IMR-90 (cell line): ENCODE measurements at regions not wholly inside any gene's neighbourhood (a gene's known extent, or its start where the extent isn't known, plus 50 kb on each side); places are given as distances from the start of the nearest gene placed in this dataset.

Source experiments
- ATAC-seq: fragments of 200-7000 bp; cut with Tn5 transposase; 2 replicates; pipeline ENCODE4 v1.9.1; 2020; ENCODE audit warnings: low read depth, mild to moderate bottlenecking, moderate library complexity
- BruUV-seq: library from RNA; stranded (reverse); fragments of 400-500 nt; replicated peaks from 2 replicates; lab custom pipeline; 2021; lab: Mats Ljungman, UMichigan
- CTCF ChIA-PET: fragments of 300-600 bp; formaldehyde crosslinking; extraction: SDS; loops from one replicate; lab custom pipeline; 2021; ENCODE audit warnings: antibody characterized with exemption; lab: Yijun Ruan, JAX
- POLR2A ChIA-PET: fragments of 300-600 bp; sonication (Branson Sonifier 250); formaldehyde crosslinking; loops from one replicate; lab custom pipeline; 2022; ENCODE audit warnings: antibody characterized with exemption; ENCODE audit not compliant: unreplicated experiment; lab: Charles Lee
- DNase-seq: peaks from one replicate; pipeline ENCODE4 v3.0.0; 2013
- H2AFZ ChIP-seq: replicated peaks from 2 replicates; pipeline ENCODE3; 2013; ENCODE audit warnings: low read length, mild to moderate bottlenecking; ENCODE audit not compliant: poor library complexity
- H2AK5ac ChIP-seq: 2 replicates; pipeline ENCODE4 v1.6.1; 2013; ENCODE audit warnings: low read depth, low read length, inconsistent platforms
- H2AK9ac ChIP-seq: replicated peaks from 2 replicates; pipeline ENCODE3; 2013; ENCODE audit warnings: mild to moderate bottlenecking, low read depth, low read length, moderate library complexity; ENCODE audit not compliant: poor library complexity
- H2BK120ac ChIP-seq: 2 replicates; pipeline ENCODE4 v1.6.1; 2013; ENCODE audit warnings: low read depth, low read length, inconsistent platforms
- H2BK15ac ChIP-seq: 3 replicates; pipeline ENCODE4 v1.6.1; 2013; ENCODE audit warnings: low read depth, low read length, inconsistent platforms
- H2BK20ac ChIP-seq: 2 replicates; pipeline ENCODE4 v1.6.1; 2013; ENCODE audit warnings: low read depth, mild to moderate bottlenecking, inconsistent platforms, low read length, moderate library complexity
- H2BK5ac ChIP-seq: 2 replicates; pipeline ENCODE4 v1.6.1; 2013; ENCODE audit warnings: mild to moderate bottlenecking, low read depth, low read length, inconsistent platforms; ENCODE audit not compliant: poor library complexity, severe bottlenecking
- H3K14ac ChIP-seq: replicated peaks from 2 replicates; pipeline ENCODE4 v1.6.1; 2013; ENCODE audit warnings: low read depth, low read length, inconsistent platforms
- H3K18ac ChIP-seq: 2 replicates; pipeline ENCODE4 v1.6.1; 2013; ENCODE audit warnings: low read depth, low read length, control low read depth
- H3K23ac ChIP-seq: 2 replicates; pipeline ENCODE4 v1.6.1; 2013; ENCODE audit warnings: low read depth, low read length, inconsistent platforms
- H3K27ac ChIP-seq: 2 replicates; pipeline ENCODE4 v1.5.1; 2013; ENCODE audit warnings: mild to moderate bottlenecking, control low read depth, low read length; ENCODE audit not compliant: insufficient read depth
- H3K27me3 ChIP-seq: 2 replicates; pipeline ENCODE4 v1.6.1; 2013; ENCODE audit warnings: low read length; ENCODE audit not compliant: control insufficient read depth, insufficient read depth
- H3K36me3 ChIP-seq: 2 replicates; pipeline ENCODE4 v1.6.1; 2013; ENCODE audit warnings: low read length, mixed read lengths; ENCODE audit not compliant: control insufficient read depth, insufficient read depth
- H3K4ac ChIP-seq: 2 replicates; pipeline ENCODE4 v1.6.1; 2013; ENCODE audit warnings: low read depth, low read length, inconsistent platforms
- H3K4me1 ChIP-seq: 2 replicates; pipeline ENCODE4 v1.6.1; 2013; ENCODE audit warnings: low read length, mixed read lengths; ENCODE audit not compliant: control insufficient read depth, insufficient read depth
- H3K4me2 ChIP-seq: 2 replicates; pipeline ENCODE4 v1.6.1; 2013; ENCODE audit warnings: low read depth, mild to moderate bottlenecking, control low read depth, low read length, moderate library complexity
- H3K4me3 ChIP-seq: 2 replicates; pipeline ENCODE4 v1.5.1; 2013; ENCODE audit warnings: low read depth, mild to moderate bottlenecking, control low read depth, low read length, moderate library complexity; ENCODE audit not compliant: insufficient read depth
- H3K56ac ChIP-seq: 2 replicates; pipeline ENCODE4 v1.6.1; 2013; ENCODE audit warnings: low read length, inconsistent platforms; ENCODE audit not compliant: insufficient read depth; ENCODE audit errors: extremely low read depth
- H3K79me1 ChIP-seq, 2 experiments: 2 replicates each; pipeline ENCODE4 v1.6.1; 2013; ENCODE audit warnings: low read length in 2 of 2, inconsistent platforms in 1 of 2, low read depth in 1 of 2
- H3K9ac ChIP-seq: 2 replicates; pipeline ENCODE4 v1.6.1; 2013; ENCODE audit warnings: low read depth, low read length, control low read depth
- H3K9me1 ChIP-seq: 2 replicates; pipeline ENCODE4 v1.6.1; 2013; ENCODE audit warnings: low read length, inconsistent platforms; ENCODE audit not compliant: insufficient read depth
- H3K9me3 ChIP-seq: 2 replicates; pipeline ENCODE4 v1.6.1; 2013; ENCODE audit warnings: low read length; ENCODE audit not compliant: control insufficient read depth, insufficient read depth
- H4K20me1 ChIP-seq: 2 replicates; pipeline ENCODE4 v1.6.1; 2013; ENCODE audit warnings: low read length, inconsistent platforms; ENCODE audit not compliant: insufficient read depth
- H4K5ac ChIP-seq: 2 replicates; pipeline ENCODE4 v1.6.1; 2013; ENCODE audit warnings: mild to moderate bottlenecking, low read depth, low read length, control low read depth
- H4K8ac ChIP-seq, 2 experiments: 2 replicates each; pipeline ENCODE4 v1.6.1; 2013; ENCODE audit warnings: low read depth in 2 of 2, low read length in 2 of 2, control low read depth in 1 of 2, inconsistent platforms in 1 of 2
- H4K91ac ChIP-seq: 2 replicates; pipeline ENCODE4 v1.6.1; 2013; ENCODE audit warnings: low read depth, low read length, inconsistent platforms; ENCODE audit not compliant: insufficient read depth
- BHLHE40 ChIP-seq: fragments of 150-350 bp; IDR thresholded peaks from 2 replicates; pipeline ENCODE4 v1.6.1; 2016; ENCODE audit warnings: mild to moderate bottlenecking, low read depth, low read length
- CEBPB ChIP-seq: IDR thresholded peaks from 2 replicates; pipeline ENCODE4 v1.6.1; 2012; ENCODE audit warnings: low read depth, low read length, improper control_type of control experiment
- CHD1 ChIP-seq: IDR thresholded peaks from 2 replicates; pipeline ENCODE4 v1.6.1; 2012; ENCODE audit warnings: low read depth, low read length, improper control_type of control experiment
- FOS ChIP-seq: fragments of 150-350 bp; IDR thresholded peaks from 2 replicates; pipeline ENCODE4 v1.6.1; 2016; ENCODE audit warnings: low read depth, low read length
- MAFK ChIP-seq: IDR thresholded peaks from 2 replicates; pipeline ENCODE4 v1.6.1; 2012; ENCODE audit warnings: low read depth, low read length, improper control_type of control experiment
- NFE2L2 ChIP-seq: fragments of 150-350 bp; IDR thresholded peaks from 2 replicates; pipeline ENCODE4 v1.6.1; 2016; ENCODE audit warnings: low read depth, mild to moderate bottlenecking, low read length
- POLR2A ChIP-seq: IDR thresholded peaks from 2 replicates; pipeline ENCODE4 v1.6.1; 2012; ENCODE audit warnings: mild to moderate bottlenecking, low read depth, low read length
- RAD21 ChIP-seq: IDR thresholded peaks from 2 replicates; pipeline ENCODE4 v1.6.1; 2012; ENCODE audit warnings: low read length, improper control_type of control experiment
- RFX5 ChIP-seq: IDR thresholded peaks from 2 replicates; pipeline ENCODE4 v1.8.0; 2012; ENCODE audit warnings: low read depth, mild to moderate bottlenecking, low read length, moderate library complexity
- SMC3 ChIP-seq: fragments of 150-350 bp; IDR thresholded peaks from 2 replicates; pipeline ENCODE4 v1.6.1; 2016; ENCODE audit warnings: low read depth, mild to moderate bottlenecking, antibody characterized with exemption, low read length, moderate library complexity
- WGBS, 2 experiments: methylation state at CpG; one replicate each; pipeline versions ENCODE4 v1.1.5 to v1.1.7; 2013; ENCODE audit warnings: missing lambda C conversion rate in 2 of 2; ENCODE audit not compliant: insufficient read length in 1 of 2; ENCODE audit errors: extremely low coverage in 2 of 2; 5-methylcytosine and 5-hydroxymethylcytosine counted together
- dilution Hi-C: fragments of 300-500 bp; cut with HindIII; formaldehyde crosslinking; loops from one replicate; pipeline ENCODE4 v1.14.3; 2018; ENCODE audit warnings: low sequenced_read_pairs; ENCODE audit not compliant: unreplicated experiment
- in situ Hi-C: fragments of 300-500 bp; cut with MboI; formaldehyde crosslinking; loops from 3 replicates; pipeline ENCODE4 v1.14.3; 2019; ENCODE audit warnings: low sequenced_read_pairs, inconsistent platforms, mixed read lengths
- intact Hi-C: fragments of 100-400 bp; cut with micrococcal nuclease; formaldehyde crosslinking; loops from 2 replicates; pipeline ENCODE4 v1.10.0; 2022
- TF ChIP-seq, protein P1 (sequence below): fragments of 150-350 bp; IDR thresholded peaks from 2 replicates; pipeline ENCODE4 v1.6.1; 2016; ENCODE audit warnings: low read depth, mild to moderate bottlenecking, low read length, moderate library complexity, borderline replicate concordance

DNA sequence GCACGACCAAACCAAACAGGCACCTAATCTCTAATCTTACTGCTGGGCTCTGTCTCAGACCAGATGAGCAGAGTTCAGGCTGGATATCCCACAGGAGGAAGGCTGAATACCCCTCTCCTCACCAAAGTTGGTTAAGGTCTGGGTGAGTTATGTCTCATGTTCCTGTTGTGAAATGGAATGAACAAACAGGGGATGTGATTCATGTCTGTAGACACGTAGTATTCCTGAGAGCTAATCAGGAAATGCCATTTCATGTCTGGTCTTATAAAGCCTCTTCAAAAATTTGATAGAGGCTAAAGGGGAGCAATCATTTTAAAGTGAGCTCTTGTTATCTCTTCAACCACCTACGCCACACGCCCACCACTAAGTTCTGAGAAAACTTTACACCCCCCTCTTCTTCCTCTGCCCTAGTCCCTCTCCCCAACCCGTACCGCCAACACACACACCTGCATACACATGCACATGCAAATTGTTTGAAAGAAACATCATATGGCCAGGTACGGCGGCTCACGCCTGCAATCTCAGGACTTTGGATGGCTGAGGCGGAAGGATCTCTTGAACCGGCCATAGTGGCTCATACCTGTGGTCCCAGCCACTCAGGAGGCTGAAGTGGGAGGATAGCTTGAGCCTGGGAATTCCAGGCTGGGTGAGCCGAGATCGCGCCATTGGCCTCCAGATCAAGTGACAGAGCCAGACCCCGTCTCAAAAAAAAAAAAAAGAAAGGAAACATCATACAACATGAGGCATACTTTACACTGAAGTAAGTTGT is 69.8 kb upstream of the RAI14 start:
- dilution Hi-C loops, result no loop called here
- Histone ChIP-seq H3K4me1 (peaks cover 23% of the 10 kb centered on the region), H2AK5ac (peak overlapping the region; percentile 100), H3K9me3 (no peaks in the 10 kb centered on the region), H2AFZ (peak overlapping the region; percentile 74), H3K27me3 (no peaks in the 10 kb centered on the region), H3K56ac (peak overlapping the region; percentile 96), H4K20me1 (no peaks in the 10 kb centered on the region; the same call in 1 of the 2 replicates), H4K91ac (peak overlapping the region; percentile 100), H4K8ac (peak overlapping the region; percentile 94 to 99), H2BK15ac (peak overlapping the region; percentile 96; the same call in 2 of the 3 replicates), H3K4ac (peak overlapping the region; percentile 100), H3K18ac (peak overlapping the region; percentile 100), H2BK5ac (peak overlapping the region; percentile 100), H3K27ac (peak overlapping the region; percentile 99), H3K9me1 (peaks cover 16% of the 10 kb centered on the region), H3K36me3 (no peaks in the 10 kb centered on the region), H3K79me1 (peaks cover 8 to 19% of the 10 kb centered on the region in 2 experiments; a peak in 2 of 4 replicates), H3K4me3 (no peak overlapping the region), H3K23ac (peak overlapping the region; percentile 99), H2BK120ac (peak overlapping the region; percentile 100), H2BK20ac (peak overlapping the region; percentile 100), H3K9ac (peak overlapping the region; percentile 76), H4K5ac (peak overlapping the region; percentile 100), H2AK9ac (peak overlapping the region; percentile 93), H3K14ac (peak overlapping the region; percentile 99), H3K4me2 (peak overlapping the region; percentile 53)
- ChIA-PET CTCF (interaction anchor here (0.7 to 1.6 kb wide), 3 partner anchors 12 to 46 kb away, joined by 3 read pairs; no protein-coding TSS in a partner anchor), POLR2A (interaction anchor here (0.6 to 1.3 kb wide), 2 partner anchors 28 to 71 kb away, joined by 3 to 4 read pairs; no protein-coding TSS in a partner anchor)
- in situ Hi-C loops, result no loop called here
- TF ChIP-seq RFX5 (no peak), NFE2L2 (peak; percentile 27; the same call in 1 of the 2 replicates), POLR2A (peak; percentile 70), RAD21 (peak; percentile 9), BHLHE40 (no peak), SMC3 (peak; percentile 17; the same call in 1 of the 2 replicates), CEBPB (peak; percentile 97), CHD1 (0 out of 2 replicates have a peak, but pooled peaks have one; percentile 30), FOS (peak; percentile 80), MAFK (no peak)
- TF ChIP-seq, protein P1, sequence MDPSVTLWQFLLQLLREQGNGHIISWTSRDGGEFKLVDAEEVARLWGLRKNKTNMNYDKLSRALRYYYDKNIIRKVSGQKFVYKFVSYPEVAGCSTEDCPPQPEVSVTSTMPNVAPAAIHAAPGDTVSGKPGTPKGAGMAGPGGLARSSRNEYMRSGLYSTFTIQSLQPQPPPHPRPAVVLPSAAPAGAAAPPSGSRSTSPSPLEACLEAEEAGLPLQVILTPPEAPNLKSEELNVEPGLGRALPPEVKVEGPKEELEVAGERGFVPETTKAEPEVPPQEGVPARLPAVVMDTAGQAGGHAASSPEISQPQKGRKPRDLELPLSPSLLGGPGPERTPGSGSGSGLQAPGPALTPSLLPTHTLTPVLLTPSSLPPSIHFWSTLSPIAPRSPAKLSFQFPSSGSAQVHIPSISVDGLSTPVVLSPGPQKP, result no peak
- no TSS peak for BruUV-seq
- WGBS, 2 experiments, result 17% methylated on average over 2 of the region's 15 CpGs; no CpG with 5 or more reads in 1 of the 2 experiments
- ATAC-seq (peak; percentile 55), DNase-seq (peak; percentile 97)
- intact Hi-C loops, result no loop called here
